ENCODE measurements at regions not wholly inside any gene's neighbourhood (a gene's known extent, or its start where the extent isn't known, plus 50 kb on each side); places are given as distances from the start of the nearest gene placed in this dataset.

- no peak for TF ChIP-seq CTCF (IDR thresholded peaks at IDR 0.05)
- no peak for TF ChIP-seq POLR2AphosphoS5 (IDR thresholded peaks at IDR 0.05)
These were observed 1552.1 kb upstream of the SEL1L start for GRCh38 chr14:83085725-83086124.

Data from upper lobe of left lung (tissue), 4 donors.